ENCODE measurements at regions not wholly inside any gene's neighbourhood (a gene's known extent, or its start where the extent isn't known, plus 50 kb on each side); places are given as distances from the start of the nearest gene placed in this dataset.

GRCh38 chr12:25728056-25728595, 175.0 kb upstream of the LMNTD1 start:
- TF ChIP-seq EP300 (conservative IDR thresholded peaks at IDR 0.05; ENCODE audit: poor library complexity, severe bottlenecking) (no peak), EZH2 (IDR thresholded peaks at IDR 0.05; ENCODE audit: borderline replicate concordance, insufficient read depth, low read length, poor library complexity, severe bottlenecking) (no peak), RAD21 (conservative IDR thresholded peaks at IDR 0.05) (no peak), MXI1 (conservative IDR thresholded peaks at IDR 0.05; ENCODE audit: poor library complexity, severe bottlenecking) (no peak), POLR2AphosphoS5 (IDR thresholded peaks at IDR 0.05) (no peak)
- TF ChIP-seq, protein P1, sequence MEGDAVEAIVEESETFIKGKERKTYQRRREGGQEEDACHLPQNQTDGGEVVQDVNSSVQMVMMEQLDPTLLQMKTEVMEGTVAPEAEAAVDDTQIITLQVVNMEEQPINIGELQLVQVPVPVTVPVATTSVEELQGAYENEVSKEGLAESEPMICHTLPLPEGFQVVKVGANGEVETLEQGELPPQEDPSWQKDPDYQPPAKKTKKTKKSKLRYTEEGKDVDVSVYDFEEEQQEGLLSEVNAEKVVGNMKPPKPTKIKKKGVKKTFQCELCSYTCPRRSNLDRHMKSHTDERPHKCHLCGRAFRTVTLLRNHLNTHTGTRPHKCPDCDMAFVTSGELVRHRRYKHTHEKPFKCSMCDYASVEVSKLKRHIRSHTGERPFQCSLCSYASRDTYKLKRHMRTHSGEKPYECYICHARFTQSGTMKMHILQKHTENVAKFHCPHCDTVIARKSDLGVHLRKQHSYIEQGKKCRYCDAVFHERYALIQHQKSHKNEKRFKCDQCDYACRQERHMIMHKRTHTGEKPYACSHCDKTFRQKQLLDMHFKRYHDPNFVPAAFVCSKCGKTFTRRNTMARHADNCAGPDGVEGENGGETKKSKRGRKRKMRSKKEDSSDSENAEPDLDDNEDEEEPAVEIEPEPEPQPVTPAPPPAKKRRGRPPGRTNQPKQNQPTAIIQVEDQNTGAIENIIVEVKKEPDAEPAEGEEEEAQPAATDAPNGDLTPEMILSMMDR (IDR thresholded peaks at IDR 0.05; ENCODE audit: poor library complexity, severe bottlenecking): no peak
- TF ChIP-seq, protein P2, sequence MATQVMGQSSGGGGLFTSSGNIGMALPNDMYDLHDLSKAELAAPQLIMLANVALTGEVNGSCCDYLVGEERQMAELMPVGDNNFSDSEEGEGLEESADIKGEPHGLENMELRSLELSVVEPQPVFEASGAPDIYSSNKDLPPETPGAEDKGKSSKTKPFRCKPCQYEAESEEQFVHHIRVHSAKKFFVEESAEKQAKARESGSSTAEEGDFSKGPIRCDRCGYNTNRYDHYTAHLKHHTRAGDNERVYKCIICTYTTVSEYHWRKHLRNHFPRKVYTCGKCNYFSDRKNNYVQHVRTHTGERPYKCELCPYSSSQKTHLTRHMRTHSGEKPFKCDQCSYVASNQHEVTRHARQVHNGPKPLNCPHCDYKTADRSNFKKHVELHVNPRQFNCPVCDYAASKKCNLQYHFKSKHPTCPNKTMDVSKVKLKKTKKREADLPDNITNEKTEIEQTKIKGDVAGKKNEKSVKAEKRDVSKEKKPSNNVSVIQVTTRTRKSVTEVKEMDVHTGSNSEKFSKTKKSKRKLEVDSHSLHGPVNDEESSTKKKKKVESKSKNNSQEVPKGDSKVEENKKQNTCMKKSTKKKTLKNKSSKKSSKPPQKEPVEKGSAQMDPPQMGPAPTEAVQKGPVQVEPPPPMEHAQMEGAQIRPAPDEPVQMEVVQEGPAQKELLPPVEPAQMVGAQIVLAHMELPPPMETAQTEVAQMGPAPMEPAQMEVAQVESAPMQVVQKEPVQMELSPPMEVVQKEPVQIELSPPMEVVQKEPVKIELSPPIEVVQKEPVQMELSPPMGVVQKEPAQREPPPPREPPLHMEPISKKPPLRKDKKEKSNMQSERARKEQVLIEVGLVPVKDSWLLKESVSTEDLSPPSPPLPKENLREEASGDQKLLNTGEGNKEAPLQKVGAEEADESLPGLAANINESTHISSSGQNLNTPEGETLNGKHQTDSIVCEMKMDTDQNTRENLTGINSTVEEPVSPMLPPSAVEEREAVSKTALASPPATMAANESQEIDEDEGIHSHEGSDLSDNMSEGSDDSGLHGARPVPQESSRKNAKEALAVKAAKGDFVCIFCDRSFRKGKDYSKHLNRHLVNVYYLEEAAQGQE (IDR thresholded peaks at IDR 0.05; ENCODE audit: borderline replicate concordance): no peak

Measured in neural cell (in vitro differentiated cells).